Fibroblast of lung (primary cell): ENCODE measurements at regions not wholly inside any gene's neighbourhood (a gene's known extent, or its start where the extent isn't known, plus 50 kb on each side); places are given as distances from the start of the nearest gene placed in this dataset.

Experiments
- DNase-seq, 2 donors: peaks; one replicate each; pipeline versions ENCODE4 v3.0.0 to v3.0.0-alpha.2; 2010; ENCODE audit warnings: low read depth in 2 of 2
- H2AFZ ChIP-seq: 2 replicates; pipeline ENCODE4 v1.5.1; 2012; ENCODE audit warnings: low read length, control low read depth, inconsistent platforms
- H3K27ac ChIP-seq: 2 replicates; pipeline ENCODE4 v1.5.1; 2011; ENCODE audit warnings: low read length, control low read depth; ENCODE audit not compliant: insufficient read depth
- H3K27me3 ChIP-seq: 2 replicates; pipeline ENCODE4 v1.5.1; 2011; ENCODE audit warnings: mild to moderate bottlenecking, low read length; ENCODE audit not compliant: control insufficient read depth, insufficient read depth
- H3K36me3 ChIP-seq: 2 replicates; pipeline ENCODE4 v1.5.1; 2011; ENCODE audit warnings: low read length; ENCODE audit not compliant: control insufficient read depth, insufficient read depth
- H3K4me1 ChIP-seq: 2 replicates; pipeline ENCODE4 v1.5.1; 2011; ENCODE audit warnings: low read length; ENCODE audit not compliant: control insufficient read depth, insufficient read depth; ENCODE audit errors: extremely low read depth
- H3K4me2 ChIP-seq: 2 replicates; pipeline ENCODE4 v1.5.1; 2011; ENCODE audit warnings: low read length, control low read depth; ENCODE audit not compliant: insufficient read depth; ENCODE audit errors: extremely low read depth
- H3K4me3 ChIP-seq, 4 experiments: fragments of 200-600 bp in 1 of 4; sonication (generic) in 1 of 4; replicated peaks in 1 of 4; 2 replicates each; pipeline ENCODE4 v1.5.1; 2011 to 2016; ENCODE audit warnings: low read length in 4 of 4, low read depth in 3 of 4, mild to moderate bottlenecking in 3 of 4, control low read depth in 2 of 4, inconsistent platforms in 1 of 4, mixed read lengths in 1 of 4; ENCODE audit not compliant: insufficient read depth in 1 of 4; ENCODE audit errors: control extremely low read depth in 1 of 4
- H3K79me2 ChIP-seq: 2 replicates; pipeline ENCODE4 v1.5.1; 2012; ENCODE audit warnings: mild to moderate bottlenecking, low read length, inconsistent platforms; ENCODE audit not compliant: control insufficient read depth, insufficient read depth
- H3K9ac ChIP-seq: 2 replicates; pipeline ENCODE4 v1.5.1; 2011; ENCODE audit warnings: mild to moderate bottlenecking, low read length, control low read depth; ENCODE audit not compliant: insufficient read depth
- H3K9me3 ChIP-seq: 2 replicates; pipeline ENCODE4 v1.5.1; 2012; ENCODE audit warnings: low read depth, low read length; ENCODE audit not compliant: control insufficient read depth, insufficient read depth
- H4K20me1 ChIP-seq: 2 replicates; pipeline ENCODE4 v1.5.1; 2011; ENCODE audit warnings: low read length; ENCODE audit not compliant: control insufficient read depth, insufficient read depth; ENCODE audit errors: extremely low read depth
- EZH2 ChIP-seq: IDR thresholded peaks from 2 replicates; pipeline ENCODE4 v1.5.1; 2012; ENCODE audit warnings: low read length, control low read depth, mild to moderate bottlenecking; ENCODE audit errors: missing control alignments
- TF ChIP-seq, protein P1 (sequence below), 2 donors: IDR thresholded peaks in 1 of 2; conservative IDR thresholded peaks in 1 of 2; 1 replicate in 1 of 2; 2 replicates in 1 of 2; pipeline ENCODE4 v1.5.1; 2011 to 2012; ENCODE audit warnings: low read length in 2 of 2, control low read depth in 1 of 2, inconsistent platforms in 1 of 2, low read depth in 1 of 2, mild to moderate bottlenecking in 1 of 2

DNA sequence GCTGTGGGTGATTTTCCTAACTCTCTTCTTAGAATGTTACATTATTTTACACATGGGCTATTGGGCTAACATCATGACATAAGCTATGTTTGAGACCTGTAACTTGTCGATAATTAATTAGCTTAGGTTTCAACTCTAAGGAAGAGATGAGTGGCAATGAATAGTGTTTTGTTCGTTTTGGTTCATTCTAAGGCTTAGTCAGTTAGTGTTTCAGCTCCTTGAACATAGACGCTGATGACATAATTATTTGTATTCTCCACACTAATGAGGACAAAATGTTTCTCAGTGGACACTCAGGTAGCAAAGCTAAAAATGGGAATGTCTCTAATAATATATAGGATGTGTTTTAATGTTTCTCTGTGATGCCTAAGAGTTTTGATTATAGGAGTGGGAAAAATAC lies 401.9 kb downstream of the GATA3 start:
- H3K79me2 ChIP-seq: no peaks in the 10 kb centered on the region
- H4K20me1 ChIP-seq: no peaks in the 10 kb centered on the region
- no peak overlapping the region for H2AFZ ChIP-seq
- no peaks in the 10 kb centered on the region for H3K4me1 ChIP-seq
- H3K36me3 ChIP-seq: no peaks in the 10 kb centered on the region
- H3K27me3 ChIP-seq: no peaks in the 10 kb centered on the region
- H3K4me2 ChIP-seq: no peak overlapping the region
- no peak for DNase-seq
- no peak overlapping the region for H3K9ac ChIP-seq
- no peak overlapping the region for H3K4me3 ChIP-seq
- H3K9me3 ChIP-seq: no peaks in the 10 kb centered on the region
- no peak overlapping the region for H3K27ac ChIP-seq
- TF ChIP-seq EZH2: no peak
- TF ChIP-seq, protein P1, sequence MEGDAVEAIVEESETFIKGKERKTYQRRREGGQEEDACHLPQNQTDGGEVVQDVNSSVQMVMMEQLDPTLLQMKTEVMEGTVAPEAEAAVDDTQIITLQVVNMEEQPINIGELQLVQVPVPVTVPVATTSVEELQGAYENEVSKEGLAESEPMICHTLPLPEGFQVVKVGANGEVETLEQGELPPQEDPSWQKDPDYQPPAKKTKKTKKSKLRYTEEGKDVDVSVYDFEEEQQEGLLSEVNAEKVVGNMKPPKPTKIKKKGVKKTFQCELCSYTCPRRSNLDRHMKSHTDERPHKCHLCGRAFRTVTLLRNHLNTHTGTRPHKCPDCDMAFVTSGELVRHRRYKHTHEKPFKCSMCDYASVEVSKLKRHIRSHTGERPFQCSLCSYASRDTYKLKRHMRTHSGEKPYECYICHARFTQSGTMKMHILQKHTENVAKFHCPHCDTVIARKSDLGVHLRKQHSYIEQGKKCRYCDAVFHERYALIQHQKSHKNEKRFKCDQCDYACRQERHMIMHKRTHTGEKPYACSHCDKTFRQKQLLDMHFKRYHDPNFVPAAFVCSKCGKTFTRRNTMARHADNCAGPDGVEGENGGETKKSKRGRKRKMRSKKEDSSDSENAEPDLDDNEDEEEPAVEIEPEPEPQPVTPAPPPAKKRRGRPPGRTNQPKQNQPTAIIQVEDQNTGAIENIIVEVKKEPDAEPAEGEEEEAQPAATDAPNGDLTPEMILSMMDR (conservative IDR thresholded peaks at IDR 0.05 in 1 of 2, IDR thresholded peaks at IDR 0.05 in 1 of 2; ENCODE audit: low read depth in 1 of 2, low read length in 2 of 2): no peak

DNA sequence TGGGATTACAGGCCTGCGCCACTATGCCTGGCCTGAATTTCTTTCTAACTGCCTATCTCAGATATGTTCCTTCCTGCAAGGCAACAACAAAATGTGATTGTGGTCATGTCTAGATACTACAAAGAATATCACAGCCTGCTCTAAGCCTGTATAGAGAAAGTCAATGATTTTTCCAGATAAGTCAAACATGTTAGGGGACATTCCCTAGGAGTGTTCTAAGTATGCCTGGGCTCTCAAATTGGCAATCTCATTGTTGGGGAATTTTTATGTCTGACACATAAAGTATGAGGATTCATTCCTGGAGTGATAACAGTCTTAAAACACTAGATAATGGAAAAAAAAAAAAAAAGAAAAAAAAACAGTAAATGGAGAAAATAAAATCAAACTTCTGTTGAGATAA lies 406.1 kb downstream of the GATA3 start:
- no peak for TF ChIP-seq EZH2
- TF ChIP-seq, protein P1 (conservative IDR thresholded peaks at IDR 0.05 in 1 of 2, IDR thresholded peaks at IDR 0.05 in 1 of 2; ENCODE audit: low read depth in 1 of 2, low read length in 2 of 2): no peak
- no peaks in the 10 kb centered on the region for H3K9me3 ChIP-seq
- H3K4me3 ChIP-seq: no peak overlapping the region
- H3K9ac ChIP-seq: no peak overlapping the region
- H3K4me1 ChIP-seq: no peaks in the 10 kb centered on the region
- no peaks in the 10 kb centered on the region for H3K79me2 ChIP-seq
- no peak overlapping the region for H3K27ac ChIP-seq
- H3K4me2 ChIP-seq: no peak overlapping the region
- H3K27me3 ChIP-seq: no peaks in the 10 kb centered on the region
- no peaks in the 10 kb centered on the region for H4K20me1 ChIP-seq
- H3K36me3 ChIP-seq: no peaks in the 10 kb centered on the region
- peak in 1 of 2 donors; percentile 35 for DNase-seq
- H2AFZ ChIP-seq: no peak overlapping the region

DNA sequence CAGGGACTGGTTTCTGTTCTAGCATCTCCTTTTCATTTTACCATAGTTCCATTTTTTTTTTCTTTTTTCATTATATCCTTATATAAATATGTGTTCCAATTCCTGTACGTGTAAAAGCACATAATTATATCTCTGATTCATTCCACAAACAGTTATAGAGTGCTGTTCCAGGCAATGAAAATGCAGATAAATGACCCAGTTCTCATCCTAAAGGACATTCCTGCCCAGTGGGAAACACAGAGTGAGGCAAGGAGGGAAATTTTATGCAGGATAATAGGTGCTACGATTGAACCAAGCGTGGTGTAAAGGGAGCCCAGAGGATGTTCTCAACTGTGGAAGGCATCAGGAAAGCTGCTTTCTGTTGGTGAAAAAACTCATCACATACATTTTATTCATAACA lies 408.1 kb downstream of the GATA3 start:
- no peak for TF ChIP-seq EZH2
- TF ChIP-seq, protein P1 (conservative IDR thresholded peaks at IDR 0.05 in 1 of 2, IDR thresholded peaks at IDR 0.05 in 1 of 2; ENCODE audit: low read depth in 1 of 2, low read length in 2 of 2): no peak
- no peaks in the 10 kb centered on the region for H3K79me2 ChIP-seq
- no peak overlapping the region for H3K4me3 ChIP-seq
- H2AFZ ChIP-seq: no peak overlapping the region
- no peak for DNase-seq
- no peaks in the 10 kb centered on the region for H3K9me3 ChIP-seq
- no peaks in the 10 kb centered on the region for H3K4me1 ChIP-seq
- H4K20me1 ChIP-seq: no peaks in the 10 kb centered on the region
- no peak overlapping the region for H3K9ac ChIP-seq
- H3K36me3 ChIP-seq: no peaks in the 10 kb centered on the region
- no peaks in the 10 kb centered on the region for H3K27me3 ChIP-seq
- H3K27ac ChIP-seq: no peak overlapping the region
- H3K4me2 ChIP-seq: no peak overlapping the region
